Neural cell (in vitro differentiated cells): ENCODE measurements at regions not wholly inside any gene's neighbourhood (a gene's known extent, or its start where the extent isn't known, plus 50 kb on each side); places are given as distances from the start of the nearest gene placed in this dataset.

ENCODE experiments used
- TF ChIP-seq, protein P1 (sequence below): fragments of 450-650 bp; IDR thresholded peaks from 2 replicates; pipeline ENCODE4 v1.5.1; 2014; ENCODE audit warnings: antibody characterized with exemption, mild to moderate bottlenecking, moderate library complexity; ENCODE audit not compliant: poor library complexity, severe bottlenecking
- TF ChIP-seq, protein P2 (sequence below): IDR thresholded peaks from 2 replicates; pipeline ENCODE4 v1.6.1; 2012; ENCODE audit warnings: borderline replicate concordance

DNA sequence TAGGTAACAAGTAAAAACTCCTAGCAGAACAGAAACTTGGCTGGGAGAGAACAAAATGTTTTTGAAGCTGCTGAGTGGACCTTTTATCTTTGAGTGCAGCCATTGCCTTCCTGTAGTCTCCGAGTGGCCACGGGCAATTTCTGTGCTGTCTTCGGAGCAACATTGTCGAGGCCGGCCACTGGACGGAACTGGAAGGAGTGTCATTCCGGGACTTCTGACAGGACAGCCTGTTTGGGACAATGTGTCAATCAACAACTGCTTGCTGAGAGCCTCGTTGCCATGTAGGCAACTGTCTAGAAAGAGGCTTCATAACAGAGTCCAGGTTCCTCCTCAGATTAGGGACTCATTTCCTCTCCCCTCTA lies 96.2 kb upstream of the CDYL2 start:
- TF ChIP-seq, protein P1, sequence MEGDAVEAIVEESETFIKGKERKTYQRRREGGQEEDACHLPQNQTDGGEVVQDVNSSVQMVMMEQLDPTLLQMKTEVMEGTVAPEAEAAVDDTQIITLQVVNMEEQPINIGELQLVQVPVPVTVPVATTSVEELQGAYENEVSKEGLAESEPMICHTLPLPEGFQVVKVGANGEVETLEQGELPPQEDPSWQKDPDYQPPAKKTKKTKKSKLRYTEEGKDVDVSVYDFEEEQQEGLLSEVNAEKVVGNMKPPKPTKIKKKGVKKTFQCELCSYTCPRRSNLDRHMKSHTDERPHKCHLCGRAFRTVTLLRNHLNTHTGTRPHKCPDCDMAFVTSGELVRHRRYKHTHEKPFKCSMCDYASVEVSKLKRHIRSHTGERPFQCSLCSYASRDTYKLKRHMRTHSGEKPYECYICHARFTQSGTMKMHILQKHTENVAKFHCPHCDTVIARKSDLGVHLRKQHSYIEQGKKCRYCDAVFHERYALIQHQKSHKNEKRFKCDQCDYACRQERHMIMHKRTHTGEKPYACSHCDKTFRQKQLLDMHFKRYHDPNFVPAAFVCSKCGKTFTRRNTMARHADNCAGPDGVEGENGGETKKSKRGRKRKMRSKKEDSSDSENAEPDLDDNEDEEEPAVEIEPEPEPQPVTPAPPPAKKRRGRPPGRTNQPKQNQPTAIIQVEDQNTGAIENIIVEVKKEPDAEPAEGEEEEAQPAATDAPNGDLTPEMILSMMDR: no peak
- TF ChIP-seq, protein P2, sequence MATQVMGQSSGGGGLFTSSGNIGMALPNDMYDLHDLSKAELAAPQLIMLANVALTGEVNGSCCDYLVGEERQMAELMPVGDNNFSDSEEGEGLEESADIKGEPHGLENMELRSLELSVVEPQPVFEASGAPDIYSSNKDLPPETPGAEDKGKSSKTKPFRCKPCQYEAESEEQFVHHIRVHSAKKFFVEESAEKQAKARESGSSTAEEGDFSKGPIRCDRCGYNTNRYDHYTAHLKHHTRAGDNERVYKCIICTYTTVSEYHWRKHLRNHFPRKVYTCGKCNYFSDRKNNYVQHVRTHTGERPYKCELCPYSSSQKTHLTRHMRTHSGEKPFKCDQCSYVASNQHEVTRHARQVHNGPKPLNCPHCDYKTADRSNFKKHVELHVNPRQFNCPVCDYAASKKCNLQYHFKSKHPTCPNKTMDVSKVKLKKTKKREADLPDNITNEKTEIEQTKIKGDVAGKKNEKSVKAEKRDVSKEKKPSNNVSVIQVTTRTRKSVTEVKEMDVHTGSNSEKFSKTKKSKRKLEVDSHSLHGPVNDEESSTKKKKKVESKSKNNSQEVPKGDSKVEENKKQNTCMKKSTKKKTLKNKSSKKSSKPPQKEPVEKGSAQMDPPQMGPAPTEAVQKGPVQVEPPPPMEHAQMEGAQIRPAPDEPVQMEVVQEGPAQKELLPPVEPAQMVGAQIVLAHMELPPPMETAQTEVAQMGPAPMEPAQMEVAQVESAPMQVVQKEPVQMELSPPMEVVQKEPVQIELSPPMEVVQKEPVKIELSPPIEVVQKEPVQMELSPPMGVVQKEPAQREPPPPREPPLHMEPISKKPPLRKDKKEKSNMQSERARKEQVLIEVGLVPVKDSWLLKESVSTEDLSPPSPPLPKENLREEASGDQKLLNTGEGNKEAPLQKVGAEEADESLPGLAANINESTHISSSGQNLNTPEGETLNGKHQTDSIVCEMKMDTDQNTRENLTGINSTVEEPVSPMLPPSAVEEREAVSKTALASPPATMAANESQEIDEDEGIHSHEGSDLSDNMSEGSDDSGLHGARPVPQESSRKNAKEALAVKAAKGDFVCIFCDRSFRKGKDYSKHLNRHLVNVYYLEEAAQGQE: no peak
